HG02938 (cell line): ENCODE measurements at regions not wholly inside any gene's neighbourhood (a gene's known extent, or its start where the extent isn't known, plus 50 kb on each side); places are given as distances from the start of the nearest gene placed in this dataset.
"Not testable (repeated sequence)": the region's sequence is repeated elsewhere in the genome, so short reads cannot be mapped to it uniquely, and the experiment has no call there.

ENCODE experiments used
- ATAC-seq: cut with Tn5 transposase; IDR thresholded peaks from one replicate; pipeline ENCODE4 v1.9.1; 2021; ENCODE audit warnings: mild to moderate bottlenecking, moderate library complexity; ENCODE audit not compliant: unreplicated experiment

DNA sequence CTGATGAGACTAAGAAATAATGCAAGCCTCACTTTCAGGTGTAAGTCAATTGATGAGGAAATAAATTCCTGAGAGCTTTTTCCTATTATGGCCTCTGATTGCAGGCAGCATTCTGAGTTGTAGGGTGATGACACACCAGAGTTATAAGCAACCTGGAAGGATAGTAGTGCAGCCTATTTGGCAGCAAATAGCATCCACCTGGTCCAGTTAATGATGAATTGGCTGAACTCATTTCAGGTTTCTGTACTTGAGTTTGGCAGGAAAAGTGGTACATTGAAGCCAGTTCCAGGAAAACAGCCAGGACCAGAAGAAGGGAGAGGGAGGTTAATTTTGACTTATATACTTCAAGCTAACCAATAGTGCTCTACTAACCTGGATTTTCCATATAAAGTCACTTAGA, 316.8 kb downstream of the NAF1 start:
- ATAC-seq = no peak

DNA sequence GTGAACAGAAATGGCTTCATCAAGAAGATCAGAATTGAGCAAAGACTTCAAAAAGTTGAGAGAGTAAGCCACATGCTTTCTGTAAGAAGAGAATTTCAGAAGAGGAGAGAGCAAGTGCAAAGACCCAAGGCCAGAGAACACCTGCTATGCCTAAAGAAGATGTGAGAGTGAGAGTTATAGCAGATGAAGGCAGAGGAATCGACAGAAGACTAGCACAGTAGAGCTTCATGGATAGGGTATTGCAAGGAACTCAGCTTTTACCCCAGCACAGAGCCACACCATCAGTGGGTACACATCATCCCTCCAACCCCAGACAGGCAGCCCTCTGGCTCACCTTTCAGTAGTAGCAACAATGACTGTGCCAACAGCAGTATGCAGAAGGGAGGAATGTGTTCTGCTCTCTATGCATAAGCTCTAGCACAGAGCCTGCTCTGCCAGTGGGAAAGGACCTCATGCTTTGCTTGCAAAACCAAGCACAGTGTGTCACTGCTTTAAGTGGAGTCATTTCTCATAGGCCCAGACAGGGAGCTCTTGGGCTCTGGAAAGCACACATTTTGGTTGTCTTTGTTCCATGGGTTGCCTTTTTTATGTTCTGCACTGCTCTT, 318.6 kb downstream of the NAF1 start:
- ATAC-seq = peak; percentile 50

DNA sequence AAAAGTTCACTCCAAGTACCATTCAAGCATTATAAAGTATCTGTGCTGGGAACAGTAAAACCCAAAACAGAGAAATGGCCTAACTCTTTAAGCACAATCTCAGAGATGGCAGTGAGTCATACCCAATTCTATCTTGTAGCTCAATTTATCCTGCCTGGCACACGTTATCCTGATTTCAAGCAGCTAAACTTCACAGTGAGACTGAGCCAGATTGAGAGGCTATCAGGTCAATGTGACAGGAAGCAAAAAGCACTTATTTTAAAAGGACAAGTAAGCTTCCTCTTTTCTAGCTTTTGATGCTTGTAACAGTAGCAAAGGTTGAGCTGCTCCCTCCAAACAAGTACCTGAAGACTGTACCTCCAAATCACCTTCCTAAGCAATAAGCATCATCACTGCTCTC, 324.9 kb downstream of the NAF1 start:
- no peak for ATAC-seq

DNA sequence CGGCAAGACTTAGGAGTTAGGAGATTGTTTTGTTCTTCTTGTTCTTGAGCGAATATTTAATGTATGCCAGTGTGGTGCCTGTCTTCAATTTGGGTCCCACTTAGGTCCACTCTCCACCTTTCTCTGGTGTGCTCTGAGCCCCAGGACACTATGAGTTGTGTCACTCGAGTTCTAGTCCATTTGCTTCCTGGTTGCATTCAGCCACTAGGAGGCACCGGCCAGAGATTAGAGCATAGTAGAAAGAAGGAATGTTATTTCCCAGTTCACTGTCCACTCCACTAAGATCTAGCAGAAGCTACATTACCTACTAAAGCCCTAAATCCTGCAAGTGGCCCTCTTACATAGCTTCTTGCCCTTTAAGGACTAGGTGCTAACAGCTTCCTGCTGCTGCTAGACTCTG, 326.9 kb downstream of the NAF1 start:
- no peak for ATAC-seq

DNA sequence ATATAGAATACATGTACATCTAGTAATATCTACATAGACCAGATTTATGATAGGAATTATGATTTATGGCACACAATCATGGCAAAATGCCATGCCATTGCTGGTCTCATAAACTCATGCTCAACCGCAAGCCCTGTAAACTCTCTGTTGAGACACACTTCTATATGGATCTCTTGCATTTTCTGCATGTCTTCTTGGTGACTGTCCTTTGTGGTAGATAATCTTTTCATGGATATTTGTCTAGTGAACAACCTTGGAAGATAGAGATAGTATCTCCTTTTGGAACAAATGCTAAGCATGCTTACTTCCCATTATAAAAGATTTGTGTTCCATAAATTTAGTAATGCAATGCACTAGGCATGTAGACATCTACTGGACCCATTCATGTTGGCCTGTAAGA, 328.0 kb downstream of the NAF1 start:
- ATAC-seq = no peak

DNA sequence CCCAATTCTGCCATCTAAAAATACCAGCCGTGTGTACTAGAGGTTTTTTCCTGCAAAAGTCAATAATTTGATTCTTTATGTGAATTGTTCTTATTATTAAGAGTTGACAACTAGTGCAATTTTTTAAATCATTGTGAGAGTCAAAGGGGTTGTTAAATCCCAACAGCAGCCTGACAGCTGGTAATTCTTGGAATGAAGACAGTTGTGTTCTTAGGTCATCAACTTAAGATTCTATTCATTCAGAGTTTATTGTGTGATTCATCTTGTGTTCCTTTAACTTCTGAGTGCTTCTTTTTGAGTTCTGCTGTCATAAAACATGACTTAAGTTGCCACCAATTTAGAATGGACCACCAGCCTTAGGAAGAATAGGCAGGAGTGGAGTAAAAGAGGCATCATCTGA, 329.0 kb downstream of the NAF1 start:
- ATAC-seq = no peak

DNA sequence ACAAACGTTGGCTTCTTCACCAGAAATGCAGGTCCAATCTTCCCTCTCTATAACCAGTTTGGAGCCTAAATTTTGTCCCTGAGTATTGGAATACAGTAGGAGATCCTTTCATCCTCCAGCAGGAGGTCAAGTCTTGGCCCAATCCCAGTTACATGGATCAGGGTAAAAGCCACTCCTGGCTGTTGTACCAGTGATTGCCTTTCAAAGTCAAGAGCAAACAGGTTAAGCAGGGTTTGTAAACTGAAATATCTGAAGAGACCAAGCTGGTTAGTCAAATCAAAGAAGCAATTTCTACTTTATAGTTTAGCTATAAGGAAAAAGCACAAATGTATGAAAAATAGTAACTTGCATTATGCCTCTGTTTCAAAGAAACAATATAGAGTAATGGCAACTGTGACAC, 329.4 kb downstream of the NAF1 start:
- no peak for ATAC-seq

DNA sequence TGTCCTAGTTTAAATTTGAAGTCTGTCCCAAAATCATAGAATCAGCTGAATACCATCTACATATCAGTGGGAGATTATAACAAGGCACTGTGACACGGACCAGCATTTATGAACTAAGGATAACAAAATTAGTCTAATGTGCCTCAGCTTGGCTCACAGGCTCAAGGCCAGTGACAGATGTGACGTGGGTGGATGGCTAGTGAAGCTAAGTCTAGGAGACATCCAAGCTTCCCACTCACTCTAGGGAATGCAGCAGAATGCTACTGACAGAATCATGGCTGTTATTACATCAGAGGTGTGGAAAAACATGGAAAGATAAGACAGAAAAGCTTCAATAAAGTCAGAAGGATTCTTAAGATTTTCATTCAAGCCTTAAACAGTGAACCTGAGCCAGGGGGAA, 329.9 kb downstream of the NAF1 start:
- no peak for ATAC-seq

DNA sequence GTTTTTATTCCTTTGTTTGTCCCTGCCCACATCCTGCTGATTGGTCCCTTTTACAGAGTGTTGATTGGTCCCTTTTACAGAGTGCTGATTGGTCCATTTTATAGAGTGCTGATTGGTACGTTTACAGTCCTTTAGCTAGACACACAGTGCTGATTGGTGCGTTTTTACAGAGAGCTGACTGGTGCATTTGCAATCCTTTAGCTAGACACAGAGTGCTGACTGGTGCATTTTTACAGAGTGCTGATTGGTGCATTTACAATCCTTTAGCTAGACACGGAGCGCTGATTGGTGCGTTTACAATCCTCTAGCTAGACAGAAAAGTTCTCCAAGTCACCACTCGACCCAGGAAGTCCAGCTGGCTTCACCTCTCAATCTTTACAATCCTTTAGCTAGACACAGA, 330.4 kb downstream of the NAF1 start:
- not testable (repeated sequence) for ATAC-seq

DNA sequence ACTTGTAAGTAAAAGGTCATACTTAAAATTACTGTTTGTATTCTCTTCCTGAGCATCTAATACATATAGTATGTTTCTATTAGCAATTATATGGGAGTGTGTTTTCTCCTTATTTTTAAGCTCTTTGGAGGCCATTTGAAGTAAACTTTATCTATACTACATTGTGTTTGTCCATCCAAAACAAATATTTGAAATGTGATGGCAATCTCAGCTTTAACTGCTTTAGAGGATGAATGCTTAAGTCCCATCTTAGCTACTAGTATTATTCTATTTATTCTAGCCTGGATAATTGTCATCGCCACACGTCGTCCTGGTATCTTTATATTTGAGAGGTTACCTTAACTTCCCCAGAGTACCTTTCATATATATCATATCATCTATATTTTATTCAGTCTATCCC, 335.8 kb downstream of the NAF1 start:
- no peak for ATAC-seq

DNA sequence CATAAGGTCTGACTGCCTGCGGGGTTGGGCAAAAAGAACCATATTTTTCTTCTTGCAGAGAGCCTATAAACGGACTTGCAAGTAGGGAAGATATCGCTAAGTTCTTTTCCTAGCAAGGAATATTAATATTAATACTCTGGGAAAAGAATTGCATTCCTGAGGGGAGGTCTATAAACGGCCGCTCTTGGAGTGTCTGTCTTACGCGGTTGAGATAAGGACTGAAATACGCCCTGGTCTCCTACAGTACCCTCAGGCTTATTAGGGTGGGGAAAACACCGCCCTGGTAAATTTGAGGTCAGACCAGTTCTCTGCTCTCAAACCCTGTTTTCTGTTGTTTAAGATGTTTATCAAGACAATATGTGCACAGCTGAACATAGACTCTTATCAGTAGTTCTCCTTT, 349.3 kb downstream of the NAF1 start:
- ATAC-seq = not testable (repeated sequence)

DNA sequence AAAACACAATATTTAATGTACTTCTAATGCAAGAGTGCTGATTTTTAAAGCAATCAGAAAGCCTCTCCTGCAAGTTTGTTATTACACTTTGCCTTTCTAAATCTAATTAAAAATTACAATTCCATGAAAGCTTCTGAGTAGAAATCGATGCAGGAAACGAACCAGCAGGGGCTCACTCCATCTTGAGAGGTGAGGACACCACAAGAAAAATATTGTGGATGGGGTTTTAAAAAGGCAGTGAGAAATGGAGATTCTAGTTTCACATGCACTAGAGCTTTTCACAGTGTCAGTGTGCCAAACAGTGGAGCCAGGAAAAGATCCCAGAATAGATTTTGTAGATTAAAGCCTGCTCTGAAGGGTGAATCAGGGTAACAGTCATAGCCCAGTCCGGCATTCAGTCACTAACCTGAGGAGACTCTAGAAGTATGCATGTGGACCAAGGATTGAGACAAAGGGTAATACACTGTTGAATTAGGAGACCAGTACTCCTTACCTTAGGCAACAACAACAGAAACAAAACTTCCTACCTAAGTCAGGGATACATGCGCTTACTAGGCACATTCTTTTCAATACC, 362.3 kb downstream of the NAF1 start:
- no peak for ATAC-seq

DNA sequence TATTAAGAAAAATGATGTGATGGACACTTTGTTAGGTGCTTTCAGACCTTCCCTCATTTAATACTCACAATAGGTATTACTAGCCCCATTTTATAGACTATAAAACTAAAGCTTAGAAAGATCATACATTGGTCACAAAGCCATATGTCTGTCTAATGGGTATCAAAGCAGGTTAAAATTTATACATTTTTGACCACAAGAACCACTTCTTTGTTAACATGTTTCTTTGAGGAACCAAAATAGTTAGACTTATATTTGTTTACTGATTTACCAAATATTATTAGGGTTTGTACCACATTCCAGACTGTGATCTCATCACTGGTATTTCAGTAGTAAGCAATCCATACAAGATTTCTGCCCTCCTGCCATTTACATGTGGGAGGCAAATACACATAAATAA, 363.3 kb downstream of the NAF1 start:
- peak; percentile 57 for ATAC-seq

DNA sequence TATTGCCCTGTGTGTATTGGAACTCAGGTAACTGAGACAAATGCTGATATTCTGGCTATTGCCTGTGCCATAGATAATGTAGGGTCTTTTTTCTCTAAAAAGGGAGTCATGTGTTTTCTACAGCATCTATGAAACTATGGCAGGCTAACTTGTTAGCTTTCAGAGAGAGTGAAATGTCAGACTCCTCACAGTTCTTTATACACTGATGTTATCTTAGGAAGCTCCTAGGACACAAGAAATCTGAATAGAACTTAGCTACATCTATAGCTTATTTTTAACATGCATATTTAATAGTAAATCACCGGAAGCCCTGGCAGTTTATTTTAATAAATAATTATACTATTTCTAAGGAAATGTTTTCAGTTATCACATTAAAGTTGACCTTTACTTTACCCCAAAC, 369.6 kb downstream of the NAF1 start:
- no peak for ATAC-seq

DNA sequence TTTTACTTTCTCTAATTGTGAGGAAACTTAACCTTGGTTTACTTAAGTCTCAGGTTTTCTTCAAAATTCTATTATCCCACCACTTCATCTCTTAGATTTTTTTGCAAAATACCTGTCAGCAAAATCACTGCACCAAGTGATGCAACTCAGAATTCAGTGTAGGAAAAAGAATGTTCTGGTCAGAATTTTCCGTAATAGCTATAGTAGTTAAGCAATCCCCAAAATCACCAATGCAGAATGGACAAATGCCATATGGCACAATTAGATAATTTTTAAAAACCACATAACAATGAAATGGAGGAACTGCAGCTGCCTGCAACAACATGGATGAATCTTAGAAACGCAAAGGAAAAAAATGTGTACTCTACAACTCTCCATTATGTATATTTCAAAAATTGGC, 373.1 kb downstream of the NAF1 start:
- ATAC-seq = no peak

DNA sequence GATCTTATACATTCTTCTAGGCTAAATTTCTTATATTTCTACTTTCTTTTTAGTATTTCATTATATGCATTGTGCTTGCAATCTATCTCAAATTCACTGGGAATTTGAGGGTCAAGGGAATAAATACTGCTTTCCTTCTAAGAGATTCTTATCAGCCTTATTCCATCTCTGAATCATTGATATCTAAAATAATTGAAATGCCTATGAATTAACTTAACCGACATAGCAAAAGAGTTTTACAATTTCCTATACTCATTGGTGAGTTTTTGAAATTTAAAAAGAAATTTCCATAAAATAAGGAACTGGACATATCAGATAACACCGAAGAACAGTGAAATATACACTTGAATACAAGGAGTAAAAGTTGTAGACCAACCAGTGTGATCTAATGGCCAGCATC, 373.7 kb downstream of the NAF1 start:
- ATAC-seq = no peak

DNA sequence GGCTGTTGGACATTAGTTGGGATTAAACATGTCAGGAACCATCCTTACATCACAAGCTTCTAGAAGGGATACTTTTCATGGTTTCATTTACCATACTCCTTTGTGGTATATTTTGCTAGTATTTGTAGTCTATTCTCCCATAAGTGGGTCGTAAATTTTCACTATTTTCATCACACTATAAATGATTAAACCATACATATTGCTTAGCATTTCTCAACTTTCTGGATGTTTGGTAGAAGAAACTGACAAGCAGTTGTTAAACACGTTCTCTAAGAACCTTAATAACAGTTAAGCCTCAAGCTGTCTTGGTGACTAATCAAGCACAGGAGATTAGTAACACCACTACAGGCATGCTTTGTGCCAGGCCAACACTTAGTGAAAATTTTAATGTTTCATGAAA, 375.5 kb downstream of the NAF1 start:
- ATAC-seq = no peak

DNA sequence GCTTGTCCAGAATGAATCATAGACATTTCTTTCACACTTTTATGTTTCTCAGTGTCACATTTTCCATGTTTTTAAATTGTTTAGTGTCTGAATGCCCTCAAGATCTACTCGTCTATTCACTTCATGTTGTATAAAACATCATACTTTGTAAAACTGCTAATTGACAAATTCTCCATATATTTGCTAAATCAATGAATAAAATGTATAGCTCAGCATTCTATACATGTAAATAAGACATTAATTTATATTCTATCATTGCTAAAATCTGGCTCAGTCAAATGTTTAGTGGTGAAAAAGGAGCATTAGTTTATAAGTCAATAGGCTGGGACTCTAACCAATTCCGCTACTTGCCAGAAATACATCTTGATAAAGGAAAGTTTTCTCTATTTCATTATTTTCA, 379.6 kb downstream of the NAF1 start:
- ATAC-seq = no peak

DNA sequence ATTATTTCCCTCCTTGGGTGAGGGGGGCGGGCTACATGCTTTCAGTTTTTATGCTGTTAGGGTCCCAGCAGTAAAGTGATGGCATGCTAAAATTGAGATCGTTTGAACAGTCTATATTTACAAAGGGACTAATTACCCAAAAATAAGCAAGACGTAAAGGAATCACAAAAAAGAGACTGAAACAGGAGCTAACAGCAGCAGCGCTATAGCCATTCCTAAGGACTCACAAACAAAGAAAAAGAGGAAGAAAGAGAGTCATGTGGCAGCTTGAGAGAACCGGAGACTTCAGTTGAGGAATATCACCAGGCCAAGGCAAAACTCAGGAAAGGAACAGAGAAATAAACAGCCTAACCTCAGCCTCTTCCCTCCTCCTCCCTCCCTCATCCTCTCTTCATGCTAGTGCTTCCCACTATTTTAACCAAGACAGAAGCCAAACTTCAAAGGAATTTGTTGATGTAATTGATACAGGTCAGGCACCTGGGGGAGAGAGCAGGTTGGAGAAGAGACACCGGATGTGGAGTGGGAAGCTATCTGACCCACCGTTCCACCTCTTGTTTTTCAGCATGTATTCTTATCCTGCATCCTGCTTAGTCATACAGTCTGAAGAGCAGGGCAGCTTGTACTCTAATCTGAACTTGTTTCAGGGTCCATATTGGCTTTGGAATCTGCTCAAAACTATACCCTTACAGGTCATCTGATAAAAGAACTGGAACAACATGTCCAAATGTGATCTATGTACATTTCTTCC, 383.7 kb downstream of the NAF1 start:
- no peak for ATAC-seq

DNA sequence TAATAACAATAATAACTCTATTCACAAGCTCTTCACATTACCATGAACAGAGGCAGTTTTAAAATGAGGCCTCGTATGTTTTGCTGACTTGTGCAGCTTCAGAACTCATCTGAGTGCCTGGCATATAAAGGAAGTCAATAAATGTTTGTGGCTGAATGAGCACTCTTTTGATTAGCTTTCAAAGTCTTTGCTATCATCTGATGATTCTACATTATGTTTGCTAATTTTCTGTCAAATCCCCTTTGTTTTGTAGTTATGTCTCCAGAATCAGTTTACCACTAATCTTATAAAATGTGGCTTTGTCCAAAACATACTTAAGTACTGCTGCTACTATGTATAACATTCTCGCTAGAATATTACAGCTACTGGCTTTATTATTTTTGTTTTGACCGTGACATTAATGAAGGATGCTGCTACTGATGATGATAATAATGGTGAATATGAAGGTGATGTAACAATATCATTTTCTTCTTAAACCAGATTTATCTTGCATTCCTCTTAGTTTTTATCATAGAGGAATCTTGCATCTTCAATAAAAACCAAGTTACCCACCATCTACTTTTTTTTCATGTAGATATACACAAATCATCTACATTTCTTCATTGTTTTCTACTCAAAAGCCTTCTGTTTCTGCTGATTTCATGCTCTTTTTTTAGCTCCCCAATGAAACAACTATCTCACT, 384.5 kb downstream of the NAF1 start:
- no peak for ATAC-seq

DNA sequence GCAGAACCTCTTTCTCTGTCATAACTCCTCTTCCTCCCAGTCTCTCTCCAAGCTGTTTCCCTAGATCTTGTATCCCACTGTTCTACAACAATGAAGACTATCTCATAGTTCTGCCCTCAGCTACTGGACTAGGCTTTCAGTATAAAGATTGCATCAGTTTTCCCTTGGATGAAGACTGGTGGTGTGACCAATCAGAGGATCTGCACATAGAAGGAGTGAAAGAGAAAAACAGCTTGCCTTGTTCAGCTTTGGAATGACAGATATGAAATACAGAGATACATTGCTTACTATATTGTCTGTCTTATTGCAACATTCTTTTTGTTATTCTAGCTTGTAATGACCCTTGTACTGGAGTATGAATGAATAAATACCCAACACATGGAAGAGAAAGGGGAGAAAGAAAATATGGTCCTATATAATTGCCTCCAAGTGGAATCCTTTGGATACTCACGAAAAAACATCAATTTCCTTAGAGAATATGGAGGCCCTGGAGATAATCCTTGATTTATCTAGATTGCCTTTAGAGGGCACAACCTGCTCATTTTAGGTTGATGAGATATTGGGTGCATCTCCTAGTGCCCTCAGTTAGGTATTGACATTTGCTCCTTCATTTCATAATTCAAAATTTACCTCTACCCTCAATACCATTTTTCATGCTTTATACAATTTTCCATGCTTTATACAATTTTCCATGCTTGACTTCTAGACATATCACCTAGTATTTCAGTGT, 395.8 kb downstream of the NAF1 start:
- ATAC-seq = peak; percentile 53
